Stomach (tissue), 4 donors: ENCODE measurements at regions not wholly inside any gene's neighbourhood (a gene's known extent, or its start where the extent isn't known, plus 50 kb on each side); places are given as distances from the start of the nearest gene placed in this dataset.

Experiments
- EP300 ChIP-seq: sonication (generic); formaldehyde crosslinking; IDR thresholded peaks from one replicate; pipeline ENCODE4 v1.6.1; 2017; ENCODE audit warnings: antibody characterized with exemption
- POLR2A ChIP-seq, 4 donors: fragments of 450-650 bp; IDR thresholded peaks; one replicate each; pipeline ENCODE4 v1.6.1; 2016; ENCODE audit warnings: antibody characterized with exemption in 4 of 4, control low read depth in 2 of 4, mild to moderate bottlenecking in 1 of 4, moderate library complexity in 1 of 4
- POLR2AphosphoS5 ChIP-seq, 3 donors: sonication (generic); formaldehyde crosslinking; IDR thresholded peaks; one replicate each; pipeline ENCODE4 v1.6.1; 2016; ENCODE audit warnings: antibody characterized with exemption in 3 of 3

DNA sequence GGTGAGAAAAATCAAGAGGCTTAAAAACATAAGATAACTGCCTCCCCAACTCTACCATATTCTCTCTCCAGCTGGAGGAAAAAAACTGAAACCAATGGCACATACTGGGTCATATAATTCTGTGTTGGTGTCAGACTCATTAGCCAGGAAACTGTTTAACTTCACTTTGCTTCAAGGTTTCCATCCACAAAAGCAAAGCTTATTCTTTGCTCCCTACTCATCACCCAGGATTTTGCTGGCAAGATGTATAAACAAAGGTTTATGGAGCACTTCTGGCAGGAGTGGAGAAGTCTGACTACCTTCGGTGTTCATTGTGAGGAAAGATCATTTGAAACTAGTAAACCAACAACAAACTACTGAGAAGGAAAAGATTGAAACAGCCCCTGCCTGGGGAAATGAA is 197.5 kb upstream of the SERP2 start:
- TF ChIP-seq POLR2A (IDR thresholded peaks at IDR 0.05) (no peak), EP300 (no peak), POLR2AphosphoS5 (IDR thresholded peaks at IDR 0.05) (no peak)
